GM12872 (cell line): ENCODE measurements at regions not wholly inside any gene's neighbourhood (a gene's known extent, or its start where the extent isn't known, plus 50 kb on each side); places are given as distances from the start of the nearest gene placed in this dataset.

Source experiments
- TF ChIP-seq, protein P1 (sequence below): IDR thresholded peaks from 3 replicates; pipeline ENCODE4 v1.5.1; 2011; ENCODE audit warnings: low read depth, mild to moderate bottlenecking, low read length, moderate library complexity; ENCODE audit not compliant: insufficient read depth

DNA sequence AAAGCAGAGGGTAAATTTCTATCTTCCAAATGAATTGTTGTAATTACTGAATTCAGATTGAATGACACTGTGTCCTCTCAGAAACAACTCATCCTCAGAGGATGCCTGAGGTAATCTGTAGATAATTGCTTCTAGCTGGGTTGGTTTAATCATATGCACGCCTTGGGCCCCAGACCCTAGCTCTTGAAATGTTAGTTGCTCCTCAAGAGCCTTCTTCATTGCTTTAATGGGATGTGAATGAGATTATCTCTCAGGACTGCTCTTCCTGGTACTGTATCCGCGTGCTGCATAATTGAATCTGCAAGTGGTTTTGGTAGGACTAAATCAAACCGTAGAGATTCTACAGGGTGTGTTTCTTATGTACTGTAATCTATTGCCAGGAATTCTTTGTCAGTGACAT, 569.3 kb upstream of the NEGR1 start:
- TF ChIP-seq, protein P1, sequence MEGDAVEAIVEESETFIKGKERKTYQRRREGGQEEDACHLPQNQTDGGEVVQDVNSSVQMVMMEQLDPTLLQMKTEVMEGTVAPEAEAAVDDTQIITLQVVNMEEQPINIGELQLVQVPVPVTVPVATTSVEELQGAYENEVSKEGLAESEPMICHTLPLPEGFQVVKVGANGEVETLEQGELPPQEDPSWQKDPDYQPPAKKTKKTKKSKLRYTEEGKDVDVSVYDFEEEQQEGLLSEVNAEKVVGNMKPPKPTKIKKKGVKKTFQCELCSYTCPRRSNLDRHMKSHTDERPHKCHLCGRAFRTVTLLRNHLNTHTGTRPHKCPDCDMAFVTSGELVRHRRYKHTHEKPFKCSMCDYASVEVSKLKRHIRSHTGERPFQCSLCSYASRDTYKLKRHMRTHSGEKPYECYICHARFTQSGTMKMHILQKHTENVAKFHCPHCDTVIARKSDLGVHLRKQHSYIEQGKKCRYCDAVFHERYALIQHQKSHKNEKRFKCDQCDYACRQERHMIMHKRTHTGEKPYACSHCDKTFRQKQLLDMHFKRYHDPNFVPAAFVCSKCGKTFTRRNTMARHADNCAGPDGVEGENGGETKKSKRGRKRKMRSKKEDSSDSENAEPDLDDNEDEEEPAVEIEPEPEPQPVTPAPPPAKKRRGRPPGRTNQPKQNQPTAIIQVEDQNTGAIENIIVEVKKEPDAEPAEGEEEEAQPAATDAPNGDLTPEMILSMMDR = no peak

DNA sequence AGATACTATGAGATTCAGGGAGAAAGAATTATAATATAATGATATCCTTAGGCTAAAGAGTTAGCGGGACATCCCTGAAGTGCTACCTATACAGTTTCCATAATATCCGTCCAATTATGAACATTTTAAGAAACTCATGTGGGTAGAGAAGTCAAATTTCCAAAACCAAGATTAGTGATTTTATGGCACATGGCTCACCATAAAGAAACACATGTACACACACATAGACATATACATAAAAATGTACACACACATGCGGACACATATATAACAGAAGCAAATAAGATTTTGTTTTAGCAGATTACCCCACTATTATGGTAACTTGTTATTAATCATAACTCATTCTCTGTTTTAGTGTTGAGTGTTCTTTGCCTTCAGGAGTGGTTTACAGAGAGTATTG, 566.7 kb upstream of the NEGR1 start:
- TF ChIP-seq, protein P1 = no peak

DNA sequence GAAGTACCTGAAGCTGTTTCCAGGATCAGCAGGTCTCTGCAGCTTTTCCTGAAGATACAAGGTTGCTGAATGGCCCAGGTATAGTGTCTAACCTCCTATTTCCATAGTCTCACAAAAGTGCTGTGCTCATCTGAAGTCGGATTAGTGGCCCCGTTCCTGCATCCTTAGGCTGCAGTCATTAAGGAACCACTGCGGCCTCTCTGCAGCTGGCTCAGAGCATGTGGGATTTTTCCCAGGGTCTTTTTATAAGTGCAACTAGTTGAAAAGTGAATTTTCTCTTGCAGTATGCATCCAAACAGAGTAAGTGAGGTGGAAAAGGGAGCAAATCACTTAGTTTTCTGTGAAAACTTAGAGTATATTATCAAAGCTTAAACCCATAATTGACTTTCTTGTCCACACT, 565.3 kb upstream of the NEGR1 start:
- TF ChIP-seq, protein P1 = no peak

GRCh38 chr1:72846476-72847278, 564.3 kb upstream of the NEGR1 start:
- TF ChIP-seq, protein P1 = no peak

DNA sequence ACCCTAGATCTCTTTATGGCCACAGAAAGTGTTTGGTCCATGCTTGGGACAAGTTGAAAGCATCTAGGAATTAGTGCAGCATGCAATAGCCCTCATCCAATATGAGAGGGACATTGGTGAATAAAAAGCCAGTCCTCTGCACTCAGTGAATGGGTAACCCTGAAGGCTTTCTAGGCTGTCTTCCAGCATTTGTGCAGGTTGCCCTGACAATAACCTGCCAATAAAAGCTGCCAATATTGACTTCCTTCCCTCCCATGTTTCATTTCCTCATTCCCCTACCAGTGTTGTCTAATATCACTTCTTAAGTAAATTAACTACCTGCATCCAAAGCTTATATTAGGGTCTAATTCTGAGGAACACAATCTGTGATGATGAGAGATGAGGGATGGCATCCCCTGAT, 563.6 kb upstream of the NEGR1 start:
- TF ChIP-seq, protein P1 = no peak

GRCh38 chr1:72845381-72845780, 563.0 kb upstream of the NEGR1 start:
- TF ChIP-seq, protein P1 = no peak

DNA sequence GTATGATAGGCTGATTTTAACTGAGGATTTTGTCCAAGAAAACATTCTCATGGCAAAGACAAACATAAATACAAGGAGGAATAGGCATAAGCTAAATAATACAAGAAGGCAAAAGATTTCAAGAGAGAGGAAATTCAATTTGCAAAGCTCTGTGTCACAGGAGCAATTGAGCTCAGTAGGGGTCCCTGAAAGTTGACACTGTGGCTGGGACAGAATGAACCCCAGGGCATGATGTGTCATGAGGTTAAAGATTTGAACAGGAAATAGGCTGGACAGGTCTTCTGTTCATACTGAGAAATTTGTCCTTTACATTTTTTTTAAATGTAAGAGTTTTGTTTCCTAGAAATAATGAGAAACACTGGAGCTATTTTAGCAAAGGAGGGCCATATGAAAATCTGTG, 555.4 kb upstream of the NEGR1 start:
- TF ChIP-seq, protein P1 = no peak
